ENCODE measurements at regions not wholly inside any gene's neighbourhood (a gene's known extent, or its start where the extent isn't known, plus 50 kb on each side); places are given as distances from the start of the nearest gene placed in this dataset.
"Not testable (repeated sequence)": the region's sequence is repeated elsewhere in the genome, so short reads cannot be mapped to it uniquely, and the experiment has no call there.

DNA sequence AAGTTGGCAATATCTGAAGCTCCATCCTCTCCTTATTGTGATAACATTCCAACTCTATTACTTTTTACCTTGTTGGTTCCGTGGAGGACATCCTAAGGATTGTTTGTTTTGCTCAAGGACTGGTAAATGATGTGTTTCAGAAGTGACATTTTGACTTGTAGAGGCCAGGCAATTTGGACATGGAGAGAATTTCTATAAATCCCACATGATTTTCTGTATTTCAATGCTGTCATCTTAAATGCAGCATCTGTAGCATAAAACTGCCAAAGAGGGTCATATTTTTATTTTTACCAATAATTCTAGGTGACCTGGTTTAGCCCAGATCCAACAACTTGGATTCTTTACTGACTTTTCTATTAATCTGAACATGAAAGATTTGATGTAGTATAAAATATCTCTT, 328.4 kb downstream of the BMP4 start:
- no peaks in the 10 kb centered on the region for H3K36me3 ChIP-seq (ENCODE audit: insufficient read depth, low read length)
- no peak overlapping the region for H3K4me3 ChIP-seq (ENCODE audit: low read length)
- 100% methylated on average over 1 of the region's 1 CpG for WGBS
- no peaks in the 10 kb centered on the region for H3K27me3 ChIP-seq (ENCODE audit: insufficient read depth, low read length)
- no peak overlapping the region for H3K27ac ChIP-seq (ENCODE audit: low read depth, low read length)
- peaks cover 6% of the 10 kb centered on the region for H3K4me1 ChIP-seq (ENCODE audit: insufficient read depth, low read length)
- H3K9ac ChIP-seq (ENCODE audit: low read depth, low read length), result no peak overlapping the region
- H3K9me3 ChIP-seq (ENCODE audit: insufficient read depth, low read depth, low read length), result no peaks in the 10 kb centered on the region

DNA sequence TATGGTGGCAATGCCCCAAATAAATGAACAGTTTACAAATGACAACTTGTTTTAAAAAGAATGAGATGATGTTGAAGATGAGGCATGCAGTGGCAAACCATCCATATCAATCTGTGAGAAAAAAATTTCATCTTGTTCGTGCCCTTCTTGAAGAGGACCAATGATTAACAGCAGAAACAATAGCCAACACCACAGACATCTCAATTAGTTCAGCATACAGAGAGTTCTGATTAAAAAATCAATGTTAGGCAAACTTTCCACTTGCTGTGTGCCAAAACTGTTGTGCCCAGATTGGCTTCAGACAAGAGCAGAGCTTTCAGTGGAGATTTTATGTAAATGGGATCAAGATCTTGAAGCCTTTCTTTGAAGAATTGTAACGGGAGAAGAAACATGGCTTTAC, 329.9 kb downstream of the BMP4 start:
- Histone ChIP-seq H3K4me3 (ENCODE audit: low read length) (no peak overlapping the region), H3K27me3 (ENCODE audit: insufficient read depth, low read length) (no peaks in the 10 kb centered on the region), H3K36me3 (ENCODE audit: insufficient read depth, low read length) (no peaks in the 10 kb centered on the region), H3K9me3 (ENCODE audit: insufficient read depth, low read depth, low read length) (no peaks in the 10 kb centered on the region), H3K27ac (ENCODE audit: low read depth, low read length) (no peak overlapping the region), H3K9ac (ENCODE audit: low read depth, low read length) (no peak overlapping the region), H3K4me1 (ENCODE audit: insufficient read depth, low read length) (peaks cover 6% of the 10 kb centered on the region)
- WGBS, result 94% methylated on average over 2 of the region's 2 CpGs

DNA sequence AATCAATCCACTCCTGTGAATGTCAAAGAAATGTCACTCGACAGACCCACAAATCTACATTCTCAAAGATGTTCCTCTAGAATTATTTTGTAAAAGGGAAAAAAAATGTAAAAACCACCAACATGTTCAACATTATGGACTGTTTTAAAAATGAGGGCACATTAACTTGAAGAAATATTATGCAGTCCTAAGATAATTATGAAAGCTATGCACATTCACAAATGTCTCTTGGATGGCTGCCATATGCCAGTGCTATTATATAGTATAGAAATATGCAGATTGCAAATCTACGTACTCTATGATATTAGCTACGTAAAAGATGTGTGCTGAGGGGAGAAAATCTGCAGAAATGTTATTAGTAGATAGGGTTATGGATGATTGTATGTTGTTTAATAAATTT, 334.2 kb downstream of the BMP4 start:
- Histone ChIP-seq H3K27me3 (ENCODE audit: insufficient read depth, low read length) (no peaks in the 10 kb centered on the region), H3K4me1 (ENCODE audit: insufficient read depth, low read length) (peaks cover 8% of the 10 kb centered on the region; the same call in 1 of the 2 replicates), H3K36me3 (ENCODE audit: insufficient read depth, low read length) (no peaks in the 10 kb centered on the region), H3K9me3 (ENCODE audit: insufficient read depth, low read depth, low read length) (no peaks in the 10 kb centered on the region), H3K4me3 (ENCODE audit: low read length) (no peak overlapping the region), H3K9ac (ENCODE audit: low read depth, low read length) (no peak overlapping the region), H3K27ac (ENCODE audit: low read depth, low read length) (no peak overlapping the region)
- 94% methylated on average over 2 of the region's 3 CpGs for WGBS

DNA sequence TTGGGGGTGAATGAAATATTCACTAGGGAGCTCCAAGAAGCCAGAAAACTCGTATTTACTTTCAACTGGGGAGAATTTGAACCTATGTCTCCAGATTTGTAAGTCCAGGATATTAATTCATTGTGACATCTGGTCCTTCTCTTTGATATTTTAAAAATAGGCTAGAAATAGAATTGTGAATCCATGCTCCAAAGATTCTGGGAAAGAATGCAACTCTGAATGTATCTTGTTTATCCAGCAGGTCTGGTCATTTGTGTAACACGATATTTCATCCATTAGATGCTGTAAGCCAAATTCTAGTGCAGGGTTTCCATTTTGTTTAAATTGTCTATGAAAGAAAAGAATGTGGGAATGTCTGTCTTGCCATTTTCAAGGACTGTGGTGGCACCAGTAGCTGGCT, 334.7 kb downstream of the BMP4 start:
- H3K36me3 ChIP-seq (ENCODE audit: insufficient read depth, low read length), result no peaks in the 10 kb centered on the region
- no peaks in the 10 kb centered on the region for H3K9me3 ChIP-seq (ENCODE audit: insufficient read depth, low read depth, low read length)
- H3K4me1 ChIP-seq (ENCODE audit: insufficient read depth, low read length), result peaks cover 8% of the 10 kb centered on the region; the same call in 1 of the 2 replicates
- no peaks in the 10 kb centered on the region for H3K27me3 ChIP-seq (ENCODE audit: insufficient read depth, low read length)
- no peak overlapping the region for H3K27ac ChIP-seq (ENCODE audit: low read depth, low read length)
- H3K9ac ChIP-seq (ENCODE audit: low read depth, low read length), result no peak overlapping the region
- WGBS, result 78% methylated on average over 2 of the region's 2 CpGs
- no peak overlapping the region for H3K4me3 ChIP-seq (ENCODE audit: low read length)

DNA sequence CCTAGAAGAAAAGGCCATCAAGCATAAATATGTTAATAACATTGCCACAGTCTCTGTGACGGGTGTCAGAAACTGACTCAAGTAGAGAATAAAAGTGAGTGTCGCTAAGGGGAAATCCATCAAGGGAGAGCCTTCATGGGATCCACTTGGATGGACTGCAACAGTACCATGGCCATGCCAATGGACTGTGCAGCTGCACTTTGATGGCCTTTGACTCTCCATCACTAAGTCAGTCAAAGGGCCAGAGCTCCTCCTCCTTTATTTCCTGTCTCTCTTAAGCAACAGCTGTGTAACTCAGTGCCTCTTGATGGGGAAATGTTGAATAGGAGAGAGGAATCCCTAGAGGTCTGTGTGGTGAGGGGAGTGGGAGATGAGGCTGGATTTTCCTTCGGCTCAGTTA, 335.2 kb downstream of the BMP4 start:
- WGBS, result 92% methylated on average over 3 of the region's 3 CpGs
- no peaks in the 10 kb centered on the region for H3K9me3 ChIP-seq (ENCODE audit: insufficient read depth, low read depth, low read length)
- no peak overlapping the region for H3K9ac ChIP-seq (ENCODE audit: low read depth, low read length)
- H3K27me3 ChIP-seq (ENCODE audit: insufficient read depth, low read length), result no peaks in the 10 kb centered on the region
- no peak overlapping the region for H3K4me3 ChIP-seq (ENCODE audit: low read length)
- H3K36me3 ChIP-seq (ENCODE audit: insufficient read depth, low read length), result no peaks in the 10 kb centered on the region
- peaks cover 8% of the 10 kb centered on the region; the same call in 1 of the 2 replicates for H3K4me1 ChIP-seq (ENCODE audit: insufficient read depth, low read length)
- no peak overlapping the region for H3K27ac ChIP-seq (ENCODE audit: low read depth, low read length)

DNA sequence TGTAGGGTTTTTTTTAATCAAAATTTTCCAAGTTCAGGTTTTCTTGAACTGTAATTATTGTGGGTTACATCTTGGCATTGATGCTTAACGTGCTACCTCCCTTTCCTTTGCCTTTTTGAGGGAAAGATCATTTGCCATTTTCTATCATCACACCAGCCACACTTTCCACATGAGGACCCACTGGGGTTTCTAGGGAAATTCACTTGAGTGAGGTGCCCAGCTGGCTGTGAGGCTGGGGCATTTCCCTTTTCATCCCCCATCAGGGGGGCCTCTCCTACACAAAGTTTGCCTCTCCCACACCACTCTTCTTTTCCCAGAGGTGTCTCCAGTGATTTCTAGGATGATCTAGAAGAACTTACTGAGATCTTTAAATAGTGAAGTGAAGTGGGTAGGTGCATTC, 335.7 kb downstream of the BMP4 start:
- no peak overlapping the region for H3K9ac ChIP-seq (ENCODE audit: low read depth, low read length)
- WGBS, result 100% methylated on average over 1 of the region's 1 CpG
- no peaks in the 10 kb centered on the region for H3K27me3 ChIP-seq (ENCODE audit: insufficient read depth, low read length)
- H3K27ac ChIP-seq (ENCODE audit: low read depth, low read length), result no peak overlapping the region
- H3K4me1 ChIP-seq (ENCODE audit: insufficient read depth, low read length), result peaks cover 8% of the 10 kb centered on the region; the same call in 1 of the 2 replicates
- H3K36me3 ChIP-seq (ENCODE audit: insufficient read depth, low read length), result no peaks in the 10 kb centered on the region
- no peak overlapping the region for H3K4me3 ChIP-seq (ENCODE audit: low read length)
- H3K9me3 ChIP-seq (ENCODE audit: insufficient read depth, low read depth, low read length), result no peaks in the 10 kb centered on the region

DNA sequence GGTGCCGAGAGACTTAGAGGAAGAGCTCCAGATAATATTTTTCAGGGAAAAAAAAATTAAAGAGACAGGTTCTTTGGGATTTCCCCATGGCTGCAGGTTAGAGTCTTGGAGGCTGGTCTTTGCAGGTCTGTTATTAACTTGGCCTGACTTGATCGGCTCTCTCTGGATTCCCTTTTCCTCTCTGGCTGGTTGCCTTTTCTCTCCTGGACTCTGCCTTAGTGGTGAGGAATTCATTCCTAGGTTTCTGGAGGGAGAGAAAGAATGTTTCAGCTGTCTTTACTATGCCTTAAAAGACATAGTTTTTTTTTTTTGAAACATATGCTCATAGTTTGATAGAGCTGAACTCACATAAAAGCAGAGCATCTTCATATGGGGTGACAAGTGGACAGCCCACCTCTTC, 336.3 kb downstream of the BMP4 start:
- no peaks in the 10 kb centered on the region for H3K9me3 ChIP-seq (ENCODE audit: insufficient read depth, low read depth, low read length)
- no peaks in the 10 kb centered on the region for H3K36me3 ChIP-seq (ENCODE audit: insufficient read depth, low read length)
- no peak overlapping the region for H3K27ac ChIP-seq (ENCODE audit: low read depth, low read length)
- WGBS, result 97% methylated on average over 2 of the region's 2 CpGs
- no peak overlapping the region for H3K9ac ChIP-seq (ENCODE audit: low read depth, low read length)
- H3K4me3 ChIP-seq (ENCODE audit: low read length), result no peak overlapping the region
- no peaks in the 10 kb centered on the region for H3K27me3 ChIP-seq (ENCODE audit: insufficient read depth, low read length)
- H3K4me1 ChIP-seq (ENCODE audit: insufficient read depth, low read length), result peaks cover 8% of the 10 kb centered on the region; the same call in 1 of the 2 replicates

DNA sequence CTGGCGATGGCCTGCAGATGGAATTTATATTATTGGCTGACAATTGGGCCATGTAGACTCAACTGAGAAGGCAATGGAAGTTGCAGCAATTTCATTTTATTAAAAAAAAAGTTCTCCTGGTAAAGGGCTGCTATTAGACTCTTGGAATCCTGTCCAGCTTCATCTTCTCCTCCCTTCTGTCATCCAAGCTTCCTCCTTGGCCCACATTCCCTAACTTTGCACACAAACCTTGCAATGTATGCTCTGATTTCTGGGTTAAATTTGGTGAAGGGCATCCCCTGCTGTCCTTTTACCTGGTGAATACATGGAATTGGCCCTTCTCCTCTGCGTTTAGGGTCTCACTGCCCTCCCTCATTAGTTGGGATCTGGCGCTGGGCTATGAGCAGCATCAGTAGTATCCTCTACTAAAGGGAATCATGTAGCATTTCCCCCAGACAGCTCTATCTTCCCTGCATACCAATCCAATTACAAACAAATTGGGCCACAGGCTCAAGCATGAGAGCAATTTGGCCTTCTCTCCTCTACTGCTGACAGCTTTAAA, 336.9 kb downstream of the BMP4 start:
- H3K4me3 ChIP-seq (ENCODE audit: low read length), result no peak overlapping the region
- no peak overlapping the region for H3K9ac ChIP-seq (ENCODE audit: low read depth, low read length)
- 78% methylated on average over 2 of the region's 3 CpGs for WGBS
- H3K9me3 ChIP-seq (ENCODE audit: insufficient read depth, low read depth, low read length), result no peaks in the 10 kb centered on the region
- peaks cover 8% of the 10 kb centered on the region; the same call in 1 of the 2 replicates for H3K4me1 ChIP-seq (ENCODE audit: insufficient read depth, low read length)
- H3K36me3 ChIP-seq (ENCODE audit: insufficient read depth, low read length), result no peaks in the 10 kb centered on the region
- no peak overlapping the region for H3K27ac ChIP-seq (ENCODE audit: low read depth, low read length)
- no peaks in the 10 kb centered on the region for H3K27me3 ChIP-seq (ENCODE audit: insufficient read depth, low read length)

DNA sequence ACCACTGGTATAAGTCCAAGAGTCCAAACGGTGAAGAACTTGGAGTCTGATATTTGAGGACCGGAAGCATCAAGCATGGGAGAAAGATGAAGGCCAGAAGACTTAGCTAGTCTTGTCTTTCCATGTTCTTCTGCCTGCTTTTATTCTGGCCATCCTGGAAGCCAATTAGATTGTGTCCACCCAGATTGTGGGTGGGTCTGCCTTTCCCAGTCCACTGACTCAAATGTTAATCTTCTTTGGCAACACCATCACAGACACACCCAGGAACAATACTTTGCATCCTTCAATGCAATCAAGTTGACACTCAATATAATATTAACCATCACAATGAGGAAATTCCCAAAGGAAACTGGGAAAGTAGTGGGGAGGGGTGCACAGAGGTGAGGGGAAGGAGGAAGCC, 340.1 kb downstream of the BMP4 start:
- 98% methylated on average over 2 of the region's 2 CpGs for WGBS
- H3K36me3 ChIP-seq (ENCODE audit: insufficient read depth, low read length); H3K9me3 ChIP-seq (ENCODE audit: insufficient read depth, low read depth, low read length); H3K9ac ChIP-seq (ENCODE audit: low read depth, low read length); H3K4me3 ChIP-seq (ENCODE audit: low read length); H3K27me3 ChIP-seq (ENCODE audit: insufficient read depth, low read length); H3K27ac ChIP-seq (ENCODE audit: low read depth, low read length): not testable (repeated sequence)
- peaks cover 16% of the 10 kb centered on the region; the same call in 1 of the 2 replicates for H3K4me1 ChIP-seq (ENCODE audit: insufficient read depth, low read length)

DNA sequence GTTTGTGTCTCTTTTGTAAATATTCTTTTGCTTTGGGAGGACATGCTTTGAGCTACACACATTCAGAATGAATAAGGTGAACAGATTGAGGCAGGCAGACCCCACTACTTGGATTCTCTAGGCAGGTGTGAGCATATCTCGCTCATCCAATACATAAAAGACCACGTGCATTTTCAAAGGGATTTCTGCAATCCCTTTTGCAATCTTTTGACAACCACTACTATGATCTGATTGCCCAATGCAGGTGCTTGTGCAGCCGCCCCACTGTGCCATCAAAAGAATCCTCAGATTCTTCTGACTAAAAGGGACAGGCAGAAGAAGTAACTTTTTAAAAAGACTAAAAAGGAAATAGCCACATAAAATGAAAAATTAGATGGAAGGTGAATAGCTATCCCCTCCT, 341.4 kb downstream of the BMP4 start:
- 85% methylated on average over 3 of the region's 3 CpGs for WGBS
- Histone ChIP-seq H3K4me3 (ENCODE audit: low read length) (no peak overlapping the region), H3K36me3 (ENCODE audit: insufficient read depth, low read length) (no peaks in the 10 kb centered on the region), H3K27me3 (ENCODE audit: insufficient read depth, low read length) (no peaks in the 10 kb centered on the region), H3K9me3 (ENCODE audit: insufficient read depth, low read depth, low read length) (0 out of 2 replicates have a peak, but pooled peaks cover 4% of the 10 kb centered on the region), H3K27ac (ENCODE audit: low read depth, low read length) (no peak overlapping the region), H3K4me1 (ENCODE audit: insufficient read depth, low read length) (peaks cover 14% of the 10 kb centered on the region; the same call in 1 of the 2 replicates), H3K9ac (ENCODE audit: low read depth, low read length) (no peak overlapping the region)

DNA sequence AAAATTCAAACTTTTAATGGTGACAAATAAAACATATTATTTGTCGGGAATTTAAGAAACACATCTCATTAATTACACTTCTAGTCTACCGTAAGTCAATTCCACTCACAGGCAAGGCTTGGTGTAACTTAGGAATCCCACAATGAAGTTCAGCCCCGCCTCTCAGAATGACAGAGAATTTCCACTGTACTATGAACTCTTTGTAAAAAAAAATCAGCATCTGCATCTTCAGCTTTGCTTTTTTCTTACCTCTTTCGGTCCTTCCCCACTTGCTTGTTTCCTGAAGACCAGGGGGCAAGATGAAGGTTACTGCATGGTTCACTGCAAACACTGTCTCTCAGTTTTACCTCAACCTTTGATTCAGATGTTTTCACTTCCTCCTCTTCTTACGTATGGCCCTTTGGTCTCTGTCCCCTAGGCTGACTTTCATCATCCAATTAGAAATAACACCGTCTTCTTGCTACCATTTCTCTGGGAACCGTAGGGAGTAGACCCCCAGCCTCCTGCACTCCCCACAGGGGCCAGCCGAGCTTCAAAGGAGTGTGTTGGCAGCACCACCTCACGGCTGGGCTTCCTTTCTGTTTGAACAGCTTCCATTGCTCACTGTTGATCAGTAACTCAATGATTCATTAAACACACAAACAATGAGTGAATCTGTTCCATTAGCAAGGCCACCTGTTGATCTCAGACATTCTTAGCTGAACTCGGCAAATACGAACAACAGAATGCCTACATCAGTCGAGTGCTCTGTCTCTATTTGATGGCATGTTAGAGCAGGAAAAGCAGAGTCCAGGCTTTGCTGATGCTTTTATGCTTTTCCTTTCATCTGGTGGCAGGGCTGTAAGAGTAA, 343.0 kb downstream of the BMP4 start:
- H3K4me3 ChIP-seq (ENCODE audit: low read length), result no peak overlapping the region
- H3K27ac ChIP-seq (ENCODE audit: low read depth, low read length), result peak overlapping the region; percentile 5; the same call in 1 of the 2 replicates
- no peaks in the 10 kb centered on the region for H3K27me3 ChIP-seq (ENCODE audit: insufficient read depth, low read length)

More for the DNA sequence above, 343.0 kb downstream of the BMP4 start:
- Histone ChIP-seq H3K9me3 (ENCODE audit: insufficient read depth, low read depth, low read length) (0 out of 2 replicates have a peak, but pooled peaks cover 4% of the 10 kb centered on the region), H3K4me1 (ENCODE audit: insufficient read depth, low read length) (peaks cover 8% of the 10 kb centered on the region; the same call in 1 of the 2 replicates), H3K9ac (ENCODE audit: low read depth, low read length) (no peak overlapping the region), H3K36me3 (ENCODE audit: insufficient read depth, low read length) (no peaks in the 10 kb centered on the region)
- 63% methylated on average over 12 of the region's 12 CpGs for WGBS

Data from HUES64 (cell line).